ENCODE measurements at regions not wholly inside any gene's neighbourhood (a gene's known extent, or its start where the extent isn't known, plus 50 kb on each side); places are given as distances from the start of the nearest gene placed in this dataset.

DNA sequence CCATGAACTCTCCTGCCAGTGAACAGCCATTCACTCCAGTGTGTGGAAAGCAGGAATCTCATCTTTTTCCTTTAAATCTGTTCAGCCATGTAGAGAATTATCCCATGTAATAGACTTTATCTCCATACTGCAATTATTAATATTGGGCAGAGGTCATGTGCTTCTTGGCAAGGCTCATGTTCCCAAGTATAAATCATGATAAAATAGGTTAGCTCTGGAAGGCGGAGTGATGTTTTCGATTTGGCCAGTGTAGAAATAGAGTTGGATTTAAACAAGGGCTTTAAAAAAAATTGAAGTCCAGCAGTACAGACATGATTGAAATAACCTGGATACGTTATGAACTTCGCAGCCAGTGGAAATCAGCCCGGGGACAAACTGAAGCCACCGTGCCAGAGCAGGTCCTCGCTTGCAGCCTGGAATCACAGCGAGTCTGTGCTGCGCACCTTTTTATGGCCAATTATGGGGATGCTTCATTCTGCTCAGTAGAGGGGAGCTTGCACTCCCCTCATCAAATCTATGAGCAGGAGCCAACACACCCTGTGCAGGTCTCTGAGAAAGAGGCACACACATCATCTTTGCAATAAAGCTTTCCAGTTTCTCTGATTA lies 654.0 kb upstream of the MKI67 start:
- Histone ChIP-seq H3K36me3 (no peaks in the 10 kb centered on the region), H3K27me3 (no peaks in the 10 kb centered on the region), H3K27ac (no peak overlapping the region), H3K9me3 (no peaks in the 10 kb centered on the region), H3K4me3 (no peak overlapping the region), H3K4me1 (peaks cover 0 to 6% (median 0%) of the 10 kb centered on the region in 4 donors)
- TF ChIP-seq, protein P1, sequence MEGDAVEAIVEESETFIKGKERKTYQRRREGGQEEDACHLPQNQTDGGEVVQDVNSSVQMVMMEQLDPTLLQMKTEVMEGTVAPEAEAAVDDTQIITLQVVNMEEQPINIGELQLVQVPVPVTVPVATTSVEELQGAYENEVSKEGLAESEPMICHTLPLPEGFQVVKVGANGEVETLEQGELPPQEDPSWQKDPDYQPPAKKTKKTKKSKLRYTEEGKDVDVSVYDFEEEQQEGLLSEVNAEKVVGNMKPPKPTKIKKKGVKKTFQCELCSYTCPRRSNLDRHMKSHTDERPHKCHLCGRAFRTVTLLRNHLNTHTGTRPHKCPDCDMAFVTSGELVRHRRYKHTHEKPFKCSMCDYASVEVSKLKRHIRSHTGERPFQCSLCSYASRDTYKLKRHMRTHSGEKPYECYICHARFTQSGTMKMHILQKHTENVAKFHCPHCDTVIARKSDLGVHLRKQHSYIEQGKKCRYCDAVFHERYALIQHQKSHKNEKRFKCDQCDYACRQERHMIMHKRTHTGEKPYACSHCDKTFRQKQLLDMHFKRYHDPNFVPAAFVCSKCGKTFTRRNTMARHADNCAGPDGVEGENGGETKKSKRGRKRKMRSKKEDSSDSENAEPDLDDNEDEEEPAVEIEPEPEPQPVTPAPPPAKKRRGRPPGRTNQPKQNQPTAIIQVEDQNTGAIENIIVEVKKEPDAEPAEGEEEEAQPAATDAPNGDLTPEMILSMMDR (IDR thresholded peaks at IDR 0.05): no peak
- TF ChIP-seq EP300 (IDR thresholded peaks at IDR 0.05) (no peak), POLR2A (IDR thresholded peaks at IDR 0.05) (no peak)
- intact Hi-C loops (cut with DNase I): no loop called here
- DNase-seq: no peak
- WGBS, 2 donors: 88 to 94% methylated on average over 9 of the region's 9 CpGs

- no peak for DNase-seq
- Histone ChIP-seq H3K9me3 (no peaks in the 10 kb centered on the region), H3K36me3 (no peaks in the 10 kb centered on the region), H3K27me3 (no peaks in the 10 kb centered on the region), H3K27ac (no peak overlapping the region), H3K4me1 (peaks cover 0 to 6% (median 0%) of the 10 kb centered on the region in 4 donors), H3K4me3 (no peak overlapping the region)
- intact Hi-C loops (cut with DNase I): no loop called here
- WGBS, 2 donors: 74% methylated on average over 3 of the region's 3 CpGs
- TF ChIP-seq POLR2A (IDR thresholded peaks at IDR 0.05) (no peak), EP300 (IDR thresholded peaks at IDR 0.05) (no peak), POLR2AphosphoS5 (IDR thresholded peaks at IDR 0.05) (no peak)
- TF ChIP-seq, protein P1 (IDR thresholded peaks at IDR 0.05): no peak
Observed at GRCh38 chr10:128781637-128782036, 655.4 kb upstream of the MKI67 start.

DNA sequence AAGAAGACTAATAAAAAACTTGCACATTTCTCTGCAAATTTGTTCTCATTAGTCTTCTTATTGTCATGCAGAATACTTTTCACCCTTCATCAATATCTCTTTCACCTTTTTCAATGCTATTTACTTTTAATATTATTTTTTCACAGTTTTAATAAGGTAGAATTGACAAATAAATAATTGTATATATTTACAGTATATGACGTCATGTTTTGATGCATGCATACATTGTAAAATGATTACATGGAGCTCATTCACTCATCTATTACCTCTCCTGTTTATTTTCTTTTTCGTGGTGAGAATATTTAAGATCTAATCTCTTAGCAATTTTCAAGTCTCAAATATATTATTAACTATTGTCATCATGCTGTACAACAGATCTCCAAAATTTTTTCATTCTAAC lies 658.2 kb upstream of the MKI67 start:
- intact Hi-C loops (cut with DNase I): no loop called here
- TF ChIP-seq EP300 (IDR thresholded peaks at IDR 0.05) (no peak), POLR2A (IDR thresholded peaks at IDR 0.05) (no peak), POLR2AphosphoS5 (IDR thresholded peaks at IDR 0.05) (no peak)
- TF ChIP-seq, protein P1 (IDR thresholded peaks at IDR 0.05): no peak
- Histone ChIP-seq H3K27me3 (no peaks in the 10 kb centered on the region), H3K36me3 (no peaks in the 10 kb centered on the region), H3K27ac (no peak overlapping the region), H3K9me3 (no peaks in the 10 kb centered on the region), H3K4me1 (peaks cover 0 to under 1% (median 0%) of the 10 kb centered on the region in 4 donors), H3K4me3 (no peak overlapping the region)
- DNase-seq: no peak
- whole genome bisulfite sequencing, 2 donors: 52 to 80% methylated on average over 2 of the region's 2 CpGs

GRCh38 chr10:128792426-128793140 lies 666.4 kb upstream of the MKI67 start:
- H3K4me1 ChIP-seq: no peaks in the 10 kb centered on the region
- no peaks in the 10 kb centered on the region for H3K27me3 ChIP-seq
- no peaks in the 10 kb centered on the region for H3K36me3 ChIP-seq
- DNase-seq: no peak
- no peaks in the 10 kb centered on the region for H3K9me3 ChIP-seq
- WGBS, 2 donors: 84 to 88% methylated on average over 9 of the region's 9 CpGs
- H3K27ac ChIP-seq: no peak overlapping the region
- H3K4me3 ChIP-seq: no peak overlapping the region
- intact Hi-C loops (cut with DNase I): no loop called here
- TF ChIP-seq POLR2A (IDR thresholded peaks at IDR 0.05) (no peak), EP300 (IDR thresholded peaks at IDR 0.05) (no peak), POLR2AphosphoS5 (IDR thresholded peaks at IDR 0.05) (no peak)
- TF ChIP-seq, protein P1 (IDR thresholded peaks at IDR 0.05): no peak

Measured in sigmoid colon (tissue), 6 donors.